WERI-Rb-1 (cell line): ENCODE measurements at regions not wholly inside any gene's neighbourhood (a gene's known extent, or its start where the extent isn't known, plus 50 kb on each side); places are given as distances from the start of the nearest gene placed in this dataset.

Experiments
- DNase-seq: peaks from one replicate; pipeline ENCODE4 v3.0.0-alpha.2; 2020
- H3K27ac ChIP-seq: fragments of 250-450 bp; sonication (Bioruptor Pico); 2 replicates; pipeline ENCODE4 v1.5.1; 2020; ENCODE audit warnings: mild to moderate bottlenecking, moderate library complexity
- H3K27me3 ChIP-seq: fragments of 250-450 bp; sonication (Bioruptor Pico); 2 replicates; pipeline ENCODE4 v1.5.1; 2021; ENCODE audit warnings: mild to moderate bottlenecking, low read depth, moderate library complexity; ENCODE audit not compliant: insufficient read depth, severe bottlenecking
- H3K36me3 ChIP-seq: fragments of 250-450 bp; sonication (Bioruptor Pico); 2 replicates; pipeline ENCODE4 v1.5.1; 2020; ENCODE audit warnings: mild to moderate bottlenecking, moderate library complexity
- H3K4me3 ChIP-seq: 2 replicates; pipeline ENCODE4 v1.5.1; 2011; ENCODE audit warnings: low read depth, mild to moderate bottlenecking, control low read depth, low read length
- H3K9me3 ChIP-seq: fragments of 250-450 bp; sonication (Bioruptor Pico); 2 replicates; pipeline ENCODE4 v1.5.1; 2021; ENCODE audit warnings: mild to moderate bottlenecking, moderate library complexity; ENCODE audit not compliant: severe bottlenecking
- CTCF ChIP-seq: IDR thresholded peaks from 2 replicates; pipeline ENCODE4 v1.5.1; 2011; ENCODE audit warnings: low read depth, mild to moderate bottlenecking, control low read depth, inconsistent platforms, low read length

- H3K9me3 ChIP-seq, result no peaks in the 10 kb centered on the region
- DNase-seq, result no peak
- no peak overlapping the region for H3K4me3 ChIP-seq
- H3K36me3 ChIP-seq, result no peaks in the 10 kb centered on the region
- no peak overlapping the region for H3K27ac ChIP-seq
- no peaks in the 10 kb centered on the region for H3K27me3 ChIP-seq
- no peak for TF ChIP-seq CTCF
Observed at GRCh38 chr5:166961913-166962312, 1329.5 kb upstream of the WWC1 start.

GRCh38 chr5:166962461-166962860 lies 1329.0 kb upstream of the WWC1 start:
- no peak for DNase-seq
- no peak overlapping the region for H3K4me3 ChIP-seq
- no peaks in the 10 kb centered on the region for H3K9me3 ChIP-seq
- H3K27me3 ChIP-seq, result no peaks in the 10 kb centered on the region
- H3K36me3 ChIP-seq, result no peaks in the 10 kb centered on the region
- TF ChIP-seq CTCF, result no peak
- no peak overlapping the region for H3K27ac ChIP-seq

DNA sequence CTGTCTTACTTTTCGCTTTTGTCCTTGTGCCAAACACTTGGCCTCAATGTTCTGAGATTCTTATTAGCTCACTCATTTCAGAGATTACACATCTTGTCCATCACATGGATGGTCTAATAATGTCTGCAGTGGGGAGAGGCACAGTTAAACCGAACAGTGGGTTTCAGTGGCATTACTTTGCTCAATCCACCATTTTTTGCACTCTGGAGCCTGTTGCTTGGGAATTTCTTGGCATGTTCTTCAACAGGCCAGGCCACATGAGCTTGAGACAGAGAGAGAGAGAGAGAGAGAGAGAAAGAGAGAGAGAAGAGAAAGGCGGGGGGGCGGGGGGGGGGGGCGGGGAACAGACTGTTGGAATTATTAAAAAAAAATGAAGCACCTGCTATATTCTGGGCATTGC lies 1327.8 kb upstream of the WWC1 start:
- Histone ChIP-seq H3K9me3 (no peaks in the 10 kb centered on the region), H3K27me3 (no peaks in the 10 kb centered on the region), H3K27ac (no peak overlapping the region), H3K36me3 (no peaks in the 10 kb centered on the region), H3K4me3 (no peak overlapping the region)
- no peak for DNase-seq
- TF ChIP-seq CTCF, result no peak

- no peaks in the 10 kb centered on the region for H3K9me3 ChIP-seq
- H3K36me3 ChIP-seq, result no peaks in the 10 kb centered on the region
- no peak for DNase-seq
- H3K27ac ChIP-seq, result no peak overlapping the region
- H3K27me3 ChIP-seq, result no peaks in the 10 kb centered on the region
- TF ChIP-seq CTCF, result no peak
- peak overlapping the region; percentile 55 for H3K4me3 ChIP-seq
Observed at GRCh38 chr5:166977911-166978422, 1313.5 kb upstream of the WWC1 start.

DNA sequence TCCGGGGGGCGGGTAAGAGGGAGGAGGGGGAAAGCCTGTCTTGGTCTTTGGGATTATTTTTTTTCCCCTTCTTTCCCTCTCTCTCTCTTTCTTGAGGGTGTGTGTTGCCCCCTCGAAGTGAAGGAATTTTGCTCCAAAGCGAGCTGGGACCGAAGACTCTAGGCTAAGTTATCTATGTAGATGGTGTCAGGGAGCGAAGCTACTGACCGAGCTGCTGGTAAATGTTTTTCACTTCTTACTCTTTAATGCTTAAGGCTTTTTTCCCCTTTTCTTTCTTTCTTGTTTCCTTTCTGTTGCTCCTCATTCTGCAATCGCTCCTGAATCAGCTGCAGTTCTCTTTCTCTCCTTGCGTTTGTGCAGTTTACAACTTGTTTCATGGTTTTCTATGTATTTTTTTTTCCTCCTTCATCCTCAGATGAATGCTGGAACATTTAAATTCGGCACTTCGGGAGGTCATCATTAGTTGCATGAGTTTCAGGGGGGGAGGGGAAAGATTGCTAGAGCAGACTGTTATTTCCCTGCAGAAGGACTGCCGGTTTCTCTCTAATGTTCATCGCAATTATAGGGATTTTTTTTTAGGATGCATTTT lies 1312.0 kb upstream of the WWC1 start:
- TF ChIP-seq CTCF, result no peak
- H3K36me3 ChIP-seq, result no peaks in the 10 kb centered on the region
- no peaks in the 10 kb centered on the region for H3K9me3 ChIP-seq
- H3K27me3 ChIP-seq, result no peaks in the 10 kb centered on the region
- H3K4me3 ChIP-seq, result peak overlapping the region; percentile 55
- DNase-seq, result no peak
- H3K27ac ChIP-seq, result no peak overlapping the region

DNA sequence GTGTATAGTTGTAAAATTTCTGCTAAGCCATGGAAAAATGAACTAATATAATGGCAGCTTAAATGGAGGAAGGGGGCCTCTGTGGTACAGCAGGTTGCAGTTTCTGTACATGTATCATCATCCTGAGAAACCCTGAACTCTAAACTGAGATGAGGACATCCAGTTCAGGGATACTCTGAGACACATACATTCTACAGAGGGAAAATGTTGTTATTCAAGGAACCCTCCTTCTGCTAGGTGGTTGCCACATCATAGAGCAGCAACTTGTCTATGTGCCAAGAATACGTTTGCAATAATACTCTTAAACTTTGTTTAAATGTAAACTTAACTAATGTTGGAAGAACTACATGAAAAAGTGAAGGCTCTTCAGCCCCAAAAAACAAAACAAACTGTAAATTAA lies 1310.8 kb upstream of the WWC1 start:
- DNase-seq, result no peak
- Histone ChIP-seq H3K27ac (no peak overlapping the region), H3K9me3 (no peaks in the 10 kb centered on the region), H3K27me3 (no peaks in the 10 kb centered on the region), H3K36me3 (no peaks in the 10 kb centered on the region), H3K4me3 (no peak overlapping the region)
- TF ChIP-seq CTCF, result no peak
